ENCODE measurements at regions not wholly inside any gene's neighbourhood (a gene's known extent, or its start where the extent isn't known, plus 50 kb on each side); places are given as distances from the start of the nearest gene placed in this dataset.

- no peaks in the 10 kb centered on the region for H4K20me1 ChIP-seq (ENCODE audit: insufficient read depth, poor library complexity, severe bottlenecking)
- H3K4me2 ChIP-seq: no peak overlapping the region
- TF ChIP-seq CTCF (IDR thresholded peaks at IDR 0.05; ENCODE audit: poor library complexity) (no peak), EZH2 (IDR thresholded peaks at IDR 0.05; ENCODE audit: borderline replicate concordance) (no peak), EZH2phosphoT487 (IDR thresholded peaks at IDR 0.05; ENCODE audit: low read depth, severe bottlenecking, unreplicated experiment) (no peak)
- 72% methylated on average over 3 of the region's 3 CpGs for WGBS (ENCODE audit: low lambda C conversion rate, missing lambda C conversion rate)
- no peaks in the 10 kb centered on the region for H3K9me2 ChIP-seq (replicated peaks; ENCODE audit: insufficient read depth)
- no peaks in the 10 kb centered on the region for H3K36me3 ChIP-seq (replicated peaks; ENCODE audit: insufficient read depth, low read depth)
- H3K27me3 ChIP-seq: no peaks in the 10 kb centered on the region
- H3K79me2 ChIP-seq: no peaks in the 10 kb centered on the region
- H3K9me3 ChIP-seq (ENCODE audit: low read depth): no peaks in the 10 kb centered on the region
- no peak overlapping the region for H3K27ac ChIP-seq
- H3K4me1 ChIP-seq (ENCODE audit: insufficient read depth): no peaks in the 10 kb centered on the region
- no peak overlapping the region for H2AFZ ChIP-seq
- H3K4me3 ChIP-seq: no peak overlapping the region
- no peak for DNase-seq (ENCODE audit: low spot score)
Observed at GRCh38 chr15:96966554-96966953, 636.1 kb downstream of the NR2F2 start.

- Histone ChIP-seq H3K79me2 (no peaks in the 10 kb centered on the region), H3K9me2 (replicated peaks; ENCODE audit: insufficient read depth) (no peaks in the 10 kb centered on the region), H3K4me3 (no peak overlapping the region), H2AFZ (no peak overlapping the region), H3K36me3 (replicated peaks; ENCODE audit: insufficient read depth, low read depth) (no peaks in the 10 kb centered on the region), H3K9me3 (ENCODE audit: low read depth) (no peaks in the 10 kb centered on the region), H3K27ac (no peak overlapping the region), H4K20me1 (ENCODE audit: insufficient read depth, poor library complexity, severe bottlenecking) (no peaks in the 10 kb centered on the region), H3K4me1 (ENCODE audit: insufficient read depth) (no peaks in the 10 kb centered on the region), H3K27me3 (no peaks in the 10 kb centered on the region), H3K4me2 (no peak overlapping the region)
- no peak for DNase-seq (ENCODE audit: low spot score)
- TF ChIP-seq EZH2 (IDR thresholded peaks at IDR 0.05; ENCODE audit: borderline replicate concordance) (no peak), EZH2phosphoT487 (IDR thresholded peaks at IDR 0.05; ENCODE audit: low read depth, severe bottlenecking, unreplicated experiment) (no peak), CTCF (IDR thresholded peaks at IDR 0.05; ENCODE audit: poor library complexity) (no peak)
- WGBS (ENCODE audit: low lambda C conversion rate, missing lambda C conversion rate): 71% methylated on average over 18 of the region's 18 CpGs
Observed at GRCh38 chr15:96969732-96970710, 639.5 kb downstream of the NR2F2 start.

GRCh38 chr15:96972201-96972600 lies 641.7 kb downstream of the NR2F2 start:
- H3K4me2 ChIP-seq: no peak overlapping the region
- H3K79me2 ChIP-seq: no peaks in the 10 kb centered on the region
- no peaks in the 10 kb centered on the region for H3K9me3 ChIP-seq (ENCODE audit: low read depth)
- H3K36me3 ChIP-seq (replicated peaks; ENCODE audit: insufficient read depth, low read depth): no peaks in the 10 kb centered on the region
- no peaks in the 10 kb centered on the region for H3K9me2 ChIP-seq (replicated peaks; ENCODE audit: insufficient read depth)
- H3K27ac ChIP-seq: no peak overlapping the region
- TF ChIP-seq EZH2 (IDR thresholded peaks at IDR 0.05; ENCODE audit: borderline replicate concordance): no peak
- TF ChIP-seq EZH2phosphoT487 (IDR thresholded peaks at IDR 0.05; ENCODE audit: low read depth, severe bottlenecking, unreplicated experiment): no peak
- TF ChIP-seq CTCF (IDR thresholded peaks at IDR 0.05; ENCODE audit: poor library complexity): no peak
- DNase-seq (ENCODE audit: low spot score): no peak
- no peaks in the 10 kb centered on the region for H3K4me1 ChIP-seq (ENCODE audit: insufficient read depth)
- H4K20me1 ChIP-seq (ENCODE audit: insufficient read depth, poor library complexity, severe bottlenecking): no peaks in the 10 kb centered on the region
- WGBS (ENCODE audit: low lambda C conversion rate, missing lambda C conversion rate): 88% methylated on average over 1 of the region's 1 CpG
- no peak overlapping the region for H3K4me3 ChIP-seq
- no peak overlapping the region for H2AFZ ChIP-seq
- no peaks in the 10 kb centered on the region for H3K27me3 ChIP-seq
